Suppressor macrophage treated with lipopolysaccharide for 1 hour (primary cell): ENCODE measurements at regions not wholly inside any gene's neighbourhood (a gene's known extent, or its start where the extent isn't known, plus 50 kb on each side); places are given as distances from the start of the nearest gene placed in this dataset.

Source experiments
- DNase-seq, 3 donors: peaks; one replicate each; pipeline ENCODE4 v3.0.0-alpha.2; 2020 to 2022

DNA sequence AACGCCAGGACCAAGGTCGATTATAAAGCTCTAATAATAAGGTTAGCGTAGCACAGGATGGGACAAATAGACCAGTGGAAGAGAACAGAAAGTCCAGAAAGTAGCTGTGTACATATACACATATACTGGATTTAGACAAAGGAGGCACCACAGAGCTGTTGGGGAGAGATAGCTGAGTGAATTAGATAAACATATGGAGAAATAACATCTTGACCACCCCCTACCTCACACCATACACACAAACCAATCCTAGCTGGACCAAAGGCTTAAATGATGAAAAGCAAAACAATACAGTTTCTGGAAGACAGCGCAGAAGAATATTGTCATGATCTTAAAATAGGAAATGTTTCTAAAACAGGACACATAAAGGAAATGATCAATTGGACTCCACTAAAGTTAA lies 112.9 kb downstream of the PXDC1 start:
- DNase-seq = no peak

DNA sequence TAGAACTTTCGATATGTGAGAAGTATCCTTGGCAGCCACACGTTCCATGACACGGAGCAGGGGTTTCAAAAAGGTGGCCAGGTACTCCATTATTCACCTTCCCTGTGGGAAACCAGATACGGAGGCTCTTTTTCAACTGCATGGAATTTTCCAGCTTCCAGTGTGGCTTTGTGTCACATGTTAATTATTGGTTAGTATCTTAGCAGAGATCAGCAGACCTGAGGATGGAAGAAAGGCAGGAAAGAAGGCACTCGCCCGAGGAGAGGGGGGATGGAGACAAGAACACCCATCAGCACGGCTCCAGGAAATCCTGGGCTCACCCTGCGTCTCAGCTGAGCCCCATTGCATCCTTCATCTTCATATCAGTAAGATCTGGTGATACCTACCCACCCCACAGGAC lies 115.5 kb downstream of the PXDC1 start:
- no peak for DNase-seq

- DNase-seq = no peak
Observed at GRCh38 chr6:3635482-3635881, 116.0 kb downstream of the PXDC1 start.

DNA sequence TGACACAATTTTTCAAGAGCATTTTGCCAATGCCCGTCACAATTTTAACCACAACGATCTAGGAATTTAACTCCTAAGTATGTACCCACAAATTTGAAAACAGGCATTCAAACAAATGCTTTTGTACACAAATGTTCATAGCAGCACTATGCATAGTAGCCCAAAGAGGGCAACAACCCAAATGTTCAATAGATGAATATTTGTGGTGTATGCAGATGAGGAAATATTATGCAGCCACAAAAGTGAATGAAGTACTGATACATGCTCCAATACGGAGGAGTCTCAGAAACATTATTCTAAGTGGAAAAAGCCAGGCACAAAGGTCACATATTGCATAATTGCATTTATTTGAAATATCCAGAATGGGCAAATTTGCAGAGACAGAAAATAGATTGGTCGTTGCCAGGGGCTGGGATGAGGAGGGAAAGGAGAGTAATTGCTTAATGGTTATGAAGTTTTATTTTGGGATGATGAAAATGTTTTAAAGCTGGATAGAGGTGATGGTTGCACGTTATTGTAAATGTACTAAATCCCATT lies 117.2 kb downstream of the PXDC1 start:
- DNase-seq = no peak

DNA sequence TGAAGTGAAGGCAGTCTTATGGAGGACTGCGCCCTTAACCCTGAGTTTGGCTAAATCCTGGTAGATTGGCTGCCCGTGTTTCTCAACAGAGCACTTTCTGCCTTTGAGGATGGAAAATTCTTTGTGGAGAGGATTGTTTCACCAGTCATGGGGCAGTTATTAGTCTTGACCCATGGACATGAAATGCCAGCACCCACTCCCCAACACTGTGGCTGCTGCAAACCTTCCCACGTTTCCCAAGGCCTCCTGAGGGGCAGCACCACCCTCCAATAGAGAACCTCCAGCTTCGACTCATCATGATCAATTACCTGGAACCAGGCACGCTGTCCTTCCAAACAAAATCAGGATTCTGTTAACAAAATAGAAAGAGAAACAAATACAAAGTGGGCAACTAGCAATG lies 117.8 kb downstream of the PXDC1 start:
- DNase-seq = no peak

DNA sequence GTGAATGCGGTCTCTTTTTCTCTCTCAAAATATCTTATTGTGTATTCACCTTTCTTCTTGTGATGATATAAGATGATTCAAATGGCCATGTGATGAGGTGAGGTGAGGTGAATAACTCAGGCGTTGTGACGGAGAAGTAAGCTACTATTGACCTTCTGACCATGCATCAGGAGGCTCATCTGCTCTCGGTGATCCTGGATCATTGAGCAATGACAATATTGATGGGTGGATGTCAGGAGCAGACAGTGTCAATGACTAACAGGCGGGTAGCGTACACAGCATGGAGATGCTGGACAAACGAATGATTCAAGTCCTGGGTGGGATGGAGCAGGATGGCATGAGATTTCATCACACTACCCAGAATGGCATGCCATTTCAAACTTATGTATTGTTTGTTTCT lies 119.6 kb downstream of the PXDC1 start:
- no peak for DNase-seq

- no peak for DNase-seq
Observed at GRCh38 chr6:3631186-3631585, 120.3 kb downstream of the PXDC1 start.

DNA sequence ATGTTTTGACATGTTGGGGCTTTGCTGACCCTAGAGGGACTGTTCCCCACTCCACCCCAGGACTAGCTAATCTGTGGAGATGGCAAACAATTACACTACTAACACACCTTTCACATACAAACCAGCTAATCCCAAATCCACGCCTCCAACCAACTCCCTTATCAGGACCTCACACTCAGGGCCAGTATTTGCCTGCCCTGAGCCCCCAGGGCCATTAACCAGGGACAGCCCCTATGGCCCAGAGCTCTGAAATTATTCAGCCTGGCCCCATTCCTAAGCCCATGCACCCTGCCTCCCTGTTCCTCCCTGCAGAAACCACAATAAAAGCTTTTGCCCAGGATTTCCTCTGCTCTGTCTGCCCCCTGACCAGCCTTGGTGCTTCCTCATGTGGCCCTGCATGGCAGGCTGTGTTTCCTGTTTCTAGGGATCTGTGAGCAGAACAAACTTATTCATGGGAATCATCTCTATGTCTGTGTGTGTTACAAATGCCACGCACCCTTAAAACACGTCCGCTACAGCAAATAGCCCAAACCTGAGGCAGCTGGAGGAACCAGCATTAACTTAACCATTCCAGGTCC lies 121.2 kb downstream of the PXDC1 start:
- DNase-seq = peak; percentile 28 to 41 (median 34)

- no peak for DNase-seq
Observed at GRCh38 chr6:3627956-3628835, 123.3 kb downstream of the PXDC1 start.

- no peak for DNase-seq
Observed at GRCh38 chr6:3627501-3627900, 124.0 kb downstream of the PXDC1 start.

- DNase-seq = no peak
Observed at GRCh38 chr6:3625980-3626563, 125.4 kb downstream of the PXDC1 start.

- DNase-seq = no peak
Observed at GRCh38 chr6:3625149-3625979, 126.1 kb downstream of the PXDC1 start.

DNA sequence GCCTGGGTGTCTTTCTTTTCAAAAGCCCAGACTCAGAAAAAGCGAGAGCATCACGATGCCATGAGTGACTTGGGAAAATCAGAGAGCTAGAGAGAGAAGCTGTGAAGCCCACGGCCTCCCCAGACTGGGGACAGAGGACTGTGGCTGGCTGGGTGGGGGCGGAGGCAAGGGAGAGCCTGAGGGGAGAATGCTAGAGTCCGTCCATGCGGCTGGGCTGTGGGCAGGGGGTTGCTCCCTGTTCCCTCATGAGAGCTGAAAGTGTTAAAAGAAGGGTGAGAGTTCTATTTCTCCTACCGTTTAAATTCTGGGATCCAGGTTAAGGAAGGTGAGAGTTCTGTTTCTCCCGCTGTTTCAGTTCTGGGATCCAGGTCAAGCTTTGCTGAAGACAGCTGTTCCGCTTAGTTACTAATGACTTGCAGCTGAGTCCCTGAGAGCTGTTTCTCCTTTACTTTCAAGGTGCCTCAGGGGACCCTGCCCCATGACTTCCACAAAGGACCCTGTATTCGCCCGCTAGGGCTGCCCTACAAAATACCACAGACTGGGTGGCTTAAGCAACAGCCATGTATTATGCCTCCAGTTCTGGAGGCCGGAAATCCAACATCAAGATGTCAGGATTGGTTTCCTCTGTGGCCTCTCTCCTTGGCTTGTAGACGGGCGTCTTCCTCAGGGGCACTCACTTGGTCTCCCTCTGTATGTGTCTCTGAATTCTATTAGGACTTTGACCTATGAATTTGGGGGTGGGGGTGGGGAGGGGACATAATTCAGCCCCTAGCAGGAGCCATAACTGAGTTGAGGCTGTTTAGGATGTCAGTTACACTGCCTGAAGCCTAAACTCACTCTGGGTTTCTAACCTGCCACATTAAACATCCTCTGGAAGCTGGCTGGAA lies 127.0 kb downstream of the PXDC1 start:
- no peak for DNase-seq

GRCh38 chr6:3623451-3624249 lies 127.9 kb downstream of the PXDC1 start:
- peak in 2 of 3 donors; percentile 16 to 22 for DNase-seq

DNA sequence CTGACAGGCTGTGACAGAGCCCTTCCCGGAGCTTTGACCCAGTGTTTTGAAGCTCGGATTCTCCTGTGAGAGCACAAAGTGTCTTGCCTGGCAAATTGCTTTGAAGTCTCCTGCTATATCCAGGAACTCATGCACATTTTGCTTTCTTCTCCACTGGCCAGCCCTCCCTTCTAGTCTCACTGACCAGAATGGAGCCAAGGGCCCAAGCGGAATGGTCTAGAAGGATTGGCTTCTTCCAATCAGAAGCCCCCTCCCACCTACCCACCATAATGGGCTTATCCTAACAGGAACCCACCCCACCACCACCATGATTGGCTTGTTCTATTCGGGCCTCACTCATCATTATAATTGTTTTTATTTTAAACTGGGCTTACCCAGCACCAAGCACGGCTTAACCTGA lies 130.1 kb downstream of the PXDC1 start:
- no peak for DNase-seq

GRCh38 chr6:3620937-3621336 lies 130.6 kb downstream of the PXDC1 start:
- no peak for DNase-seq

DNA sequence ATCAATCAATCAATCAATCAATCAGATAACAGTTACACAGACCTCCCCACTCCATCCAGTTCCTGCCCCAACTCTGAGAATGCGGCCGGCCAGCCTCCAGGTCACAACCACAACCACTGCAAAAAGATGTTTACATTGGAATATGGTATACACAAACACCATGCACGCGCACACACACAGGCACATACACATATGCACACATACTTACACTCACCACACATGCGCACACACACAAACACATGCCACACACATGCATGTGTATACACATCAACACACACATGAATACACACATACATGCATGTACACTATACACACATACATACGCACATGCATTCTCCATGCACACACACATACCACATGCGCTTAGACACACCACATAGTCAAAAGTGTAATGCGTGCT lies 131.1 kb downstream of the PXDC1 start:
- DNase-seq = no peak

- DNase-seq = no peak
Observed at GRCh38 chr6:3619800-3620199, 131.7 kb downstream of the PXDC1 start.

DNA sequence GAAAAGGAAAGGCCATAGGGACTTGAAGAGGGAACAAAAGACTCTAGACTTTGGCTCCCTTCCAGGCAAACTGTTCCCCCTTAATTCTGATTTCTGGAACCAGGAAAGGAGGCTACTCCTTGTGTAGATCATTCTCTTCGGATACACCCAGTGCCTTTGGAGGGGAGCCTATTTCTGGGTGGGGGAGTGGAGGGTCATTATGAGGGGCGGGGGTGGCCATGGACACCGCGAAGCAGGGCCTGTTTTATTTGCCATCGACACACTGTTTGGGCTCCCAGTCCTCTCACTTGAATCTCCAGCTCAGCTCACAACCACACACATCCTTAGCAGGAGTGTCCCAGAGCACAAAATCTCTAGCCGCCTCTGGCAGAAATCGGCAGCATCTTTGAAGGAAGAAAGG lies 132.3 kb downstream of the PXDC1 start:
- no peak for DNase-seq

- DNase-seq = no peak
Observed at GRCh38 chr6:3618642-3619041, 132.9 kb downstream of the PXDC1 start.

- no peak for DNase-seq
Observed at GRCh38 chr6:3617681-3618311, 133.7 kb downstream of the PXDC1 start.
